HCT116 (cell line): ENCODE measurements at regions not wholly inside any gene's neighbourhood (a gene's known extent, or its start where the extent isn't known, plus 50 kb on each side); places are given as distances from the start of the nearest gene placed in this dataset.

Experiments
- ATAC-seq: fragments of 200-7000 bp; cut with Tn5 transposase; 2 replicates; pipeline ENCODE4 v1.9.1; 2020; ENCODE audit warnings: mild to moderate bottlenecking, moderate library complexity
- BruUV-seq: library from RNA; stranded (reverse); fragments of 400-500 nt; replicated peaks from 2 replicates; lab custom pipeline; 2021; lab: Mats Ljungman, UMichigan
- CTCF ChIA-PET: fragments of 300-600 bp; sonication (Branson Sonifier 250); formaldehyde crosslinking; loops from one replicate; lab custom pipeline; 2021; ENCODE audit warnings: antibody characterized with exemption; lab: Charles Lee
- POLR2A ChIA-PET: fragments of 300-600, 350-600 bp; sonication (Branson Sonifier 250); formaldehyde crosslinking; loops from one replicate; lab custom pipeline; 2021; ENCODE audit warnings: antibody characterized with exemption; lab: Charles Lee
- RAD21 ChIA-PET, 2 experiments: fragments of 300-600 bp; sonication (Branson Sonifier 250); formaldehyde crosslinking; loops; one replicate each; lab custom pipeline; 2023; ENCODE audit warnings: low total read pairs in 2 of 2; ENCODE audit not compliant: uncharacterized antibody in 2 of 2, unreplicated experiment in 2 of 2, low non-redundant PET in 1 of 2; lab: Charles Lee
- DNase-seq: peaks from one replicate; pipeline ENCODE4 v3.0.0-alpha.2; 2010; ENCODE audit warnings: low read depth, low spot score
- H2AFZ ChIP-seq: fragments of 200-600 bp; shearing (Covaris generic), sonication (generic); 2 replicates; pipeline ENCODE4 v1.6.1; 2017; ENCODE audit warnings: low read depth, mixed run types, mixed read lengths, antibody characterized with exemption, low read length; ENCODE audit not compliant: poor library complexity, severe bottlenecking
- H3K27ac ChIP-seq: 2 replicates; pipeline ENCODE4 v1.5.1; 2012; ENCODE audit warnings: low read depth, low read length
- H3K27me3 ChIP-seq: fragments of 200-600 bp; sonication (generic); 2 replicates; pipeline ENCODE4 v1.6.1; 2016; ENCODE audit warnings: mixed run types, low read length, mixed read lengths; ENCODE audit not compliant: insufficient read depth
- H3K36me3 ChIP-seq, 2 experiments: fragments of 200-500 bp in 1 of 2; fragments of 200-600 bp in 1 of 2; sonication (Bioruptor generic) in 1 of 2; sonication (generic) in 1 of 2; 2 replicates each; pipeline versions ENCODE4 v1.5.1 to v1.6.1; 2014 to 2016; ENCODE audit warnings: low read length in 2 of 2, inconsistent platforms in 1 of 2, mixed read lengths in 1 of 2, mixed run types in 1 of 2; ENCODE audit not compliant: insufficient read depth in 2 of 2, control insufficient read depth in 1 of 2
- H3K4me1 ChIP-seq, 2 experiments: fragments of 200-600 bp in 1 of 2; sonication (generic) in 1 of 2; 2 replicates each; pipeline versions ENCODE4 v1.5.1 to v1.6.1; 2012 to 2017; ENCODE audit warnings: low read length in 2 of 2, inconsistent platforms in 1 of 2, mild to moderate bottlenecking in 1 of 2, mixed read lengths in 1 of 2, mixed run types in 1 of 2, moderate library complexity in 1 of 2; ENCODE audit not compliant: insufficient read depth in 2 of 2, control insufficient read depth in 1 of 2
- H3K4me2 ChIP-seq: fragments of 200-600 bp; sonication (generic); 2 replicates; pipeline ENCODE4 v1.6.1; 2017; ENCODE audit warnings: mixed run types, low read length, mixed read lengths
- H3K4me3 ChIP-seq, 2 experiments: fragments of 200-600 bp in 1 of 2; sonication (generic) in 1 of 2; replicated peaks in 1 of 2; 2 replicates each; pipeline ENCODE4 v1.5.1; 2011 to 2016; ENCODE audit warnings: low read length in 2 of 2, control low read depth in 1 of 2, low read depth in 1 of 2, mild to moderate bottlenecking in 1 of 2, mixed read lengths in 1 of 2, mixed run types in 1 of 2
- H3K79me2 ChIP-seq: fragments of 200-600 bp; sonication (generic); 2 replicates; pipeline ENCODE4 v1.6.1; 2017; ENCODE audit warnings: mild to moderate bottlenecking, mixed run types, low read length, moderate library complexity, mixed read lengths; ENCODE audit not compliant: insufficient read depth
- H3K9ac ChIP-seq: fragments of 200-600 bp; sonication (generic); 2 replicates; pipeline ENCODE4 v1.6.1; 2016; ENCODE audit warnings: low read length, mixed read lengths
- H3K9me2 ChIP-seq: fragments of 200-600 bp; sonication (generic), shearing (Covaris generic); 2 replicates; pipeline ENCODE4 v1.6.1; 2017; ENCODE audit warnings: mixed run types, mild to moderate bottlenecking, moderate library complexity; ENCODE audit not compliant: insufficient read depth
- H3K9me3 ChIP-seq, 2 experiments: fragments of 200-500 bp in 1 of 2; fragments of 200-600 bp in 1 of 2; sonication (Bioruptor generic) in 1 of 2; sonication (generic) in 1 of 2; 2 replicates each; pipeline ENCODE4 v1.6.1; 2014 to 2017; ENCODE audit warnings: low read length in 2 of 2, mixed read lengths in 2 of 2, inconsistent platforms in 1 of 2, low read depth in 1 of 2, mild to moderate bottlenecking in 1 of 2, mixed run types in 1 of 2, moderate library complexity in 1 of 2; ENCODE audit not compliant: control insufficient read depth in 1 of 2, insufficient read depth in 1 of 2
- H4K20me1 ChIP-seq: fragments of 200-600 bp; sonication (generic), shearing (Covaris generic); 2 replicates; pipeline ENCODE4 v1.6.1; 2017; ENCODE audit warnings: mixed run types, mild to moderate bottlenecking, moderate library complexity; ENCODE audit not compliant: insufficient read depth
- CEBPB ChIP-seq: IDR thresholded peaks from 2 replicates; pipeline ENCODE4 v1.6.1; 2012; ENCODE audit warnings: low read depth
- EGR1 ChIP-seq: IDR thresholded peaks from 2 replicates; pipeline ENCODE4 v1.6.1; 2012; ENCODE audit warnings: low read depth
- ELF1 ChIP-seq: IDR thresholded peaks from 2 replicates; pipeline ENCODE4 v1.6.1; 2012; ENCODE audit warnings: low read depth, borderline replicate concordance
- EZH2phosphoT487 ChIP-seq: fragments of 200-600 bp; IDR thresholded peaks from 2 replicates; pipeline ENCODE4 v1.6.1; 2018; ENCODE audit warnings: antibody characterized with exemption, borderline replicate concordance
- FOSL1 ChIP-seq: IDR thresholded peaks from 2 replicates; pipeline ENCODE4 v1.6.1; 2012; ENCODE audit warnings: low read depth
- MAX ChIP-seq: IDR thresholded peaks from 2 replicates; pipeline ENCODE4 v1.6.1; 2012
- POLR2A ChIP-seq: IDR thresholded peaks from 2 replicates; pipeline ENCODE4 v1.7.0; 2011; ENCODE audit warnings: borderline replicate concordance; ENCODE audit not compliant: insufficient read depth, insufficient read length; ENCODE audit errors: extremely low read depth
- SIN3A ChIP-seq: IDR thresholded peaks from 2 replicates; pipeline ENCODE4 v1.6.1; 2012; ENCODE audit warnings: low read depth
- SP1 ChIP-seq: IDR thresholded peaks from 2 replicates; pipeline ENCODE4 v1.6.1; 2012; ENCODE audit warnings: low read depth
- SRF ChIP-seq: IDR thresholded peaks from 2 replicates; pipeline ENCODE4 v1.6.1; 2012; ENCODE audit warnings: low read depth
- TCF7L2 ChIP-seq: IDR thresholded peaks from 2 replicates; pipeline ENCODE4 v1.7.0; 2011; ENCODE audit warnings: borderline replicate concordance, inconsistent platforms; ENCODE audit not compliant: insufficient read depth, insufficient read length; ENCODE audit errors: extremely low read depth
- YY1 ChIP-seq: IDR thresholded peaks from 2 replicates; pipeline ENCODE4 v1.6.1; 2011; ENCODE audit warnings: low read length, low read depth, moderate library complexity, mild to moderate bottlenecking; ENCODE audit not compliant: insufficient replicate concordance; ENCODE audit errors: extremely low read depth
- ZBTB33 ChIP-seq: IDR thresholded peaks from 2 replicates; pipeline ENCODE4 v1.6.1; 2011; ENCODE audit warnings: mild to moderate bottlenecking, low read length, moderate library complexity; ENCODE audit not compliant: insufficient replicate concordance; ENCODE audit errors: extremely low read depth
- ZFX ChIP-seq: fragments of 450-650 bp; IDR thresholded peaks from 2 replicates; pipeline ENCODE4 v1.6.1; 2017
- intact Hi-C: fragments of 100-400 bp; cut with micrococcal nuclease; formaldehyde crosslinking; loops from 2 replicates; pipeline ENCODE4 v1.10.0; 2022

GRCh38 chr2:203646961-203647360 is 59.5 kb upstream of the CD28 start:
- no peak for TF ChIP-seq YY1
- TF ChIP-seq POLR2A, result no peak
- no peak for TF ChIP-seq MAX
- TF ChIP-seq SRF, result no peak
- TF ChIP-seq SIN3A, result no peak
- TF ChIP-seq, all 23 proteins: peak for 0
- H3K4me1 ChIP-seq, result peaks cover 0 to 9% of the 10 kb centered on the region in 2 experiments; a peak in 3 of 4 replicates
- RAD21 ChIA-PET, result no interaction called here

GRCh38 chr2:203647579-203647978 is 58.9 kb upstream of the CD28 start:
- TF ChIP-seq EGR1 (no peak), MAX (no peak), SP1 (no peak), POLR2A (no peak), ELF1 (no peak), FOSL1 (no peak), CEBPB (no peak), SIN3A (no peak), ZFX (no peak), EZH2phosphoT487 (no peak), TCF7L2 (no peak), SRF (no peak), ZBTB33 (no peak)
- Histone ChIP-seq H4K20me1 (no peaks in the 10 kb centered on the region), H3K4me2 (no peak overlapping the region), H3K9me2 (no peaks in the 10 kb centered on the region), H3K9me3 (no peaks in the 10 kb centered on the region), H3K79me2 (no peaks in the 10 kb centered on the region), H3K4me1 (peaks cover 0 to 9% of the 10 kb centered on the region in 2 experiments; a peak in 3 of 4 replicates), H3K4me3 (no peak overlapping the region), H3K27me3 (no peaks in the 10 kb centered on the region), H3K36me3 (no peaks in the 10 kb centered on the region), H2AFZ (no peak overlapping the region), H3K27ac (no peak overlapping the region), H3K9ac (no peak overlapping the region)
- ChIA-PET POLR2A (interaction anchor here (1.0 kb wide), 1 partner anchor 21 kb away, joined by 3 read pairs; no protein-coding TSS in a partner anchor), CTCF (no interaction called here), RAD21 (no interaction called here)
- no peak for ATAC-seq
- intact Hi-C loops, result no loop called here
- no TSS peak for BruUV-seq
- DNase-seq, result no peak

More at GRCh38 chr2:203646961-203647360, 59.5 kb upstream of the CD28 start:
- Histone ChIP-seq H3K27me3 (no peaks in the 10 kb centered on the region), H4K20me1 (no peaks in the 10 kb centered on the region), H2AFZ (no peak overlapping the region), H3K79me2 (no peaks in the 10 kb centered on the region), H3K4me2 (no peak overlapping the region), H3K9ac (no peak overlapping the region), H3K9me2 (no peaks in the 10 kb centered on the region), H3K9me3 (no peaks in the 10 kb centered on the region), H3K36me3 (no peaks in the 10 kb centered on the region), H3K4me3 (no peak overlapping the region), H3K27ac (no peak overlapping the region)
- POLR2A ChIA-PET, result interaction anchor here (1.0 kb wide), 1 partner anchor 22 kb away, joined by 3 read pairs; no protein-coding TSS in a partner anchor
- CTCF ChIA-PET, result no interaction called here
- ATAC-seq (no peak), DNase-seq (no peak)
- intact Hi-C loops, result no loop called here
- no TSS peak for BruUV-seq
